ENCODE measurements at regions not wholly inside any gene's neighbourhood (a gene's known extent, or its start where the extent isn't known, plus 50 kb on each side); places are given as distances from the start of the nearest gene placed in this dataset.

DNA sequence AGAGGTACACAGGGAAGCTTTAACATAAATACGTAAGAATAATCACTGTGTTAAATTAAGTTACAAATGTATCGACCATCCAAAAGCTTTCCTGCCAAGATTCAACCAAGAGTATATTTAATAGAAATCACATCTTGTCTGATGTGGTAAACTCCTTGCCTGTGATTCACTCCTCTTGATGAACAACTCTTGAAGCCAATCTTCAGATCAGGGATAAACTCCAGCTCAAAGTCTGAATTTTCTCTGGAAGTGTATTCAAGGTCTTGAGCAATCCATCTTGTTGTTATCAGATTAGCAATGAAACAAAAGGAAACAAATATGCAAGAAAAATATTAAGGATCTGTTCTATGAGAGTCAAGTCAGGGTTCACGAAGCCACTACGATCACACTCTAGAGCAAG lies 170.0 kb upstream of the ADAMTS16 start:
- no peaks in the 10 kb centered on the region for H3K36me3 Mint-ChIP-seq (ENCODE audit: low read depth)
- no peaks in the 10 kb centered on the region for H3K27me3 Mint-ChIP-seq (ENCODE audit: insufficient read depth)
- H3K4me3 Mint-ChIP-seq = no peak overlapping the region
- 94 to 100% methylated on average over 2 to 4 of the region's 4 CpGs for WGBS, 2 experiments (ENCODE audit: insufficient coverage in 1 of 2, insufficient read length in 1 of 2)
- Histone ChIP-seq H3K4me1 (ENCODE audit: control insufficient read depth, insufficient read depth, low read length) (no peaks in the 10 kb centered on the region), H3K27me3 (ENCODE audit: control insufficient read depth, insufficient read depth, low read length, poor library complexity, severe bottlenecking) (no peaks in the 10 kb centered on the region), H3K36me3 (ENCODE audit: control insufficient read depth, insufficient read depth, low read length) (no peaks in the 10 kb centered on the region), H3K4me3 (ENCODE audit: low read length) (no peak overlapping the region), H3K9ac (ENCODE audit: extremely low read depth, low read length, poor library complexity, severe bottlenecking) (no peak overlapping the region), H3K9me3 (ENCODE audit: control insufficient read depth, low read length) (no peaks in the 10 kb centered on the region), H3K27ac (ENCODE audit: low read depth, low read length) (no peak overlapping the region)
- no peaks in the 10 kb centered on the region for H3K9me3 Mint-ChIP-seq
- no peak overlapping the region for H3K27ac Mint-ChIP-seq
- no peak for TF ChIP-seq CTCF (conservative IDR thresholded peaks at IDR 0.05)
- DNase-seq = no peak
- no peaks in the 10 kb centered on the region for H3K4me1 Mint-ChIP-seq

GRCh38 chr5:4976902-4977301 lies 163.2 kb upstream of the ADAMTS16 start:
- TF ChIP-seq CTCF (conservative IDR thresholded peaks at IDR 0.05) = no peak

DNA sequence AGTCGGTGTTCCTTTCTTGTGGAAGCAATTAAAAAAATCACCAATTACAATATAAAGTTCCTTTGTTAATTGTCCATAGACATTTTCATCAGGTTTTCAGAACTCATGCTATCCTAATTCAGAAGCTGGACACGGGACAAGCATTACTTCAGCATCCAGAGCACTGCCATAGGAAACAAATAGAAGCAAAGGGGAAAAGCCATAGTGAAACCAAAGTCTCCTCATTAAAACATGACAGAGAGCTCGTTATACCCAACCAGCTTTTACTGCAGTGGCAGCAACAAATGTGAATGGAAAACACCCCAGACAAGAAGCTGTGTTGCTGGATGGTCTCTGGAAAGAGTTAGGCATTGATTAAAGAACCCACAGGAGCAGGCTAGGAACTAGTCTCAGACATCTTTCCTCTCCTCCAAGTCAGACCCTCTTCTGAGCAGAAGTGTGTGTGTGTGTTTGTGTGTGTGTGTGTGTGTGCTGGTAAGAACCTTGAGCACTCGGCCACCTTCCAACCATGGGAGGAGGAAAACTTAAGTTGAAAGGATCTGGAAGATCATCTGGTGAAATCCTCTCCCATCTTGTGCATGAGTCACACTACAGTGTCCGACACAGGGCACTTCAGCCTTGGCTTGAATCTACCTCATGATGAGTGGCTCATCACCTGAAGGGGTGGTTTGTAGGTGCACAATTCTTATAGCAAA lies 162.6 kb upstream of the ADAMTS16 start:
- H3K4me3 Mint-ChIP-seq = no peak overlapping the region
- no peak overlapping the region for H3K9ac ChIP-seq (ENCODE audit: extremely low read depth, low read length, poor library complexity, severe bottlenecking)

More at GRCh38 chr5:4976902-4977301, 163.2 kb upstream of the ADAMTS16 start:
- no peak overlapping the region for H3K27ac Mint-ChIP-seq
- no peaks in the 10 kb centered on the region for H3K9me3 Mint-ChIP-seq
- Histone ChIP-seq H3K9me3 (ENCODE audit: control insufficient read depth, low read length) (no peaks in the 10 kb centered on the region), H3K27ac (ENCODE audit: low read depth, low read length) (no peak overlapping the region), H3K27me3 (ENCODE audit: control insufficient read depth, insufficient read depth, low read length, poor library complexity, severe bottlenecking) (no peaks in the 10 kb centered on the region), H3K4me1 (ENCODE audit: control insufficient read depth, insufficient read depth, low read length) (no peaks in the 10 kb centered on the region), H3K36me3 (ENCODE audit: control insufficient read depth, insufficient read depth, low read length) (no peaks in the 10 kb centered on the region), H3K4me3 (ENCODE audit: low read length) (no peak overlapping the region), H3K9ac (ENCODE audit: extremely low read depth, low read length, poor library complexity, severe bottlenecking) (no peak overlapping the region)
- H3K4me3 Mint-ChIP-seq = no peak overlapping the region
- 76 to 100% methylated on average over 1 of the region's 1 CpG for WGBS, 2 experiments (ENCODE audit: insufficient coverage in 1 of 2, insufficient read length in 1 of 2)
- DNase-seq = no peak
- peaks cover 4% of the 10 kb centered on the region for H3K4me1 Mint-ChIP-seq
- H3K36me3 Mint-ChIP-seq (ENCODE audit: low read depth) = no peaks in the 10 kb centered on the region
- H3K27me3 Mint-ChIP-seq (ENCODE audit: insufficient read depth) = no peaks in the 10 kb centered on the region

More for the DNA sequence above, 162.6 kb upstream of the ADAMTS16 start:
- H3K27ac Mint-ChIP-seq = no peak overlapping the region
- H3K27me3 Mint-ChIP-seq (ENCODE audit: insufficient read depth) = no peaks in the 10 kb centered on the region
- Histone ChIP-seq H3K9me3 (ENCODE audit: control insufficient read depth, low read length) (no peaks in the 10 kb centered on the region), H3K4me3 (ENCODE audit: low read length) (no peak overlapping the region), H3K4me1 (ENCODE audit: control insufficient read depth, insufficient read depth, low read length) (no peaks in the 10 kb centered on the region), H3K27ac (ENCODE audit: low read depth, low read length) (no peak overlapping the region), H3K36me3 (ENCODE audit: control insufficient read depth, insufficient read depth, low read length) (no peaks in the 10 kb centered on the region), H3K27me3 (ENCODE audit: control insufficient read depth, insufficient read depth, low read length, poor library complexity, severe bottlenecking) (no peaks in the 10 kb centered on the region)
- DNase-seq = no peak
- 75 to 95% methylated on average over 2 to 5 of the region's 5 CpGs for WGBS, 2 experiments (ENCODE audit: insufficient coverage in 1 of 2, insufficient read length in 1 of 2)
- TF ChIP-seq CTCF (conservative IDR thresholded peaks at IDR 0.05) = no peak
- peaks cover 4% of the 10 kb centered on the region for H3K4me1 Mint-ChIP-seq
- no peaks in the 10 kb centered on the region for H3K9me3 Mint-ChIP-seq
- no peaks in the 10 kb centered on the region for H3K36me3 Mint-ChIP-seq (ENCODE audit: low read depth)

Data from endodermal cell (in vitro differentiated cells).